ENCODE measurements at regions not wholly inside any gene's neighbourhood (a gene's known extent, or its start where the extent isn't known, plus 50 kb on each side); places are given as distances from the start of the nearest gene placed in this dataset.

DNA sequence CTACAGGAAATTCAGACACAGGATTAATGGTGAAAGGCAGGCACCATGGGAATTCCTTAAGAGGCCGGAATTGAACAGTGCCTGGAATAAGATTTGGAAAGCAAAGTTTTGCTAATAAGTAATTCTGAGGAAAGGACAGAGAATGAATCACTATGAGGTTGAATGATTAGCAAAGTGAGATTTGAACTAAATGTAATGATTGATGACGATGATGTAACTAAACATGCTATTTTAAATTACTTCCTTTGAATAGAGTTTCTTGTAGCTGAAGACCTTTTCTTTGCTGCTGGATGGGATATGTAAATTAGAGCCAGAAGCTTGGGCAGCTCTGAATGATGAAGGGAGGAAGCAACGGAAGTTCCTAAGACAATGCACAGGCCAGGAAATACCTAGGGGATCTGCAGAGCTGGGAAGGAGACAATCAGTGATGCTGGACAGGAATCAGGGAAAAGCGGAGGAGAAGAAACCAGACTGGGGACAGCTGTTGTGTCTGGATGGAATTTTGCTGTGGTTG, 482.0 kb downstream of the PSAT1 start:
- no peak overlapping the region for H3K27ac ChIP-seq (ENCODE audit: low read length)
- DNase-seq (no peak), ATAC-seq (no peak)
- 84% methylated on average over 3 of the region's 4 CpGs for WGBS (ENCODE audit: insufficient coverage)
- intact Hi-C loops (cut with micrococcal nuclease) = no loop called here
- H3K4me3 ChIP-seq (ENCODE audit: low read length) = no peak overlapping the region
- no peaks in the 10 kb centered on the region for H3K4me1 ChIP-seq (ENCODE audit: control insufficient read depth, insufficient read depth, low read length)
- H3K27me3 ChIP-seq (ENCODE audit: control insufficient read depth, insufficient read depth, low read length) = no peaks in the 10 kb centered on the region
- no peaks in the 10 kb centered on the region for H3K27me3 Mint-ChIP-seq (ENCODE audit: low read depth in 2 of 2)
- H3K9me3 Mint-ChIP-seq = peaks cover 0 to 2% of the 10 kb centered on the region in 2 donors
- TF ChIP-seq, protein P1, sequence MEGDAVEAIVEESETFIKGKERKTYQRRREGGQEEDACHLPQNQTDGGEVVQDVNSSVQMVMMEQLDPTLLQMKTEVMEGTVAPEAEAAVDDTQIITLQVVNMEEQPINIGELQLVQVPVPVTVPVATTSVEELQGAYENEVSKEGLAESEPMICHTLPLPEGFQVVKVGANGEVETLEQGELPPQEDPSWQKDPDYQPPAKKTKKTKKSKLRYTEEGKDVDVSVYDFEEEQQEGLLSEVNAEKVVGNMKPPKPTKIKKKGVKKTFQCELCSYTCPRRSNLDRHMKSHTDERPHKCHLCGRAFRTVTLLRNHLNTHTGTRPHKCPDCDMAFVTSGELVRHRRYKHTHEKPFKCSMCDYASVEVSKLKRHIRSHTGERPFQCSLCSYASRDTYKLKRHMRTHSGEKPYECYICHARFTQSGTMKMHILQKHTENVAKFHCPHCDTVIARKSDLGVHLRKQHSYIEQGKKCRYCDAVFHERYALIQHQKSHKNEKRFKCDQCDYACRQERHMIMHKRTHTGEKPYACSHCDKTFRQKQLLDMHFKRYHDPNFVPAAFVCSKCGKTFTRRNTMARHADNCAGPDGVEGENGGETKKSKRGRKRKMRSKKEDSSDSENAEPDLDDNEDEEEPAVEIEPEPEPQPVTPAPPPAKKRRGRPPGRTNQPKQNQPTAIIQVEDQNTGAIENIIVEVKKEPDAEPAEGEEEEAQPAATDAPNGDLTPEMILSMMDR (IDR thresholded peaks at IDR 0.05) = no peak
- no peaks in the 10 kb centered on the region for H3K36me3 Mint-ChIP-seq
- no peak overlapping the region for H3K27ac Mint-ChIP-seq
- no peaks in the 10 kb centered on the region for H3K36me3 ChIP-seq (ENCODE audit: control insufficient read depth, insufficient read depth, low read length)
- no peak overlapping the region for H3K4me3 Mint-ChIP-seq
- H3K9me3 ChIP-seq (ENCODE audit: control insufficient read depth, insufficient read depth, low read length) = no peaks in the 10 kb centered on the region
- H3K4me1 Mint-ChIP-seq = no peaks in the 10 kb centered on the region

- Mint-ChIP-seq H3K27ac (no peak overlapping the region), H3K4me1 (no peaks in the 10 kb centered on the region), H3K4me3 (no peak overlapping the region), H3K9me3 (peaks cover 0 to 2% of the 10 kb centered on the region in 2 donors), H3K27me3 (ENCODE audit: low read depth in 2 of 2) (no peaks in the 10 kb centered on the region), H3K36me3 (no peaks in the 10 kb centered on the region)
- H3K27me3 ChIP-seq (ENCODE audit: control insufficient read depth, insufficient read depth, low read length) = no peaks in the 10 kb centered on the region
- DNase-seq (no peak), ATAC-seq (no peak)
- intact Hi-C loops (cut with micrococcal nuclease) = no loop called here
- no peaks in the 10 kb centered on the region for H3K9me3 ChIP-seq (ENCODE audit: control insufficient read depth, insufficient read depth, low read length)
- H3K4me1 ChIP-seq (ENCODE audit: control insufficient read depth, insufficient read depth, low read length) = no peaks in the 10 kb centered on the region
- H3K36me3 ChIP-seq (ENCODE audit: control insufficient read depth, insufficient read depth, low read length) = no peaks in the 10 kb centered on the region
- no peak overlapping the region for H3K4me3 ChIP-seq (ENCODE audit: low read length)
- H3K27ac ChIP-seq (ENCODE audit: low read length) = no peak overlapping the region
- WGBS (ENCODE audit: insufficient coverage) = 95% methylated on average over 4 of the region's 4 CpGs
- TF ChIP-seq, protein P1 (IDR thresholded peaks at IDR 0.05) = no peak
Observed at GRCh38 chr9:78781681-78782080, 484.8 kb downstream of the PSAT1 start.

DNA sequence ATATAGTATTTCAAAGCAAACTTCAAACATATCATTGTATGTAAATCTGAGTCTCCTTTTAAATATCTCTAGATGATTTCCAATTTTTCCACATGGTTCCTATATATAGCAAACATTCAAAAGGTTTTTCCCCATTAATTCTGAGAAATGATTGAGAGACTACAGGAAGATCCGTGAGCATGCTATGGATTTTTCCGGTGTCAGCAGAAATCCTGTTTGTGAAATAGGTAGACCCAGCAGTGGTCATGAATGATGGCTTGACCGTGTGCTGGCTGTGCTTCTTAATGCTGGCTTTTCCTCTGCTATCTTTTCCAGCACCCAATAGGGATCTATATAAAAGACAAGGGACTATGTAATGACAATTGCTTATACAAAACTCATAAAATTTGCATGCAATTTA, 485.3 kb downstream of the PSAT1 start:
- H3K9me3 ChIP-seq (ENCODE audit: control insufficient read depth, insufficient read depth, low read length) = no peaks in the 10 kb centered on the region
- ATAC-seq (no peak), DNase-seq (no peak)
- no peaks in the 10 kb centered on the region for H3K27me3 Mint-ChIP-seq (ENCODE audit: low read depth in 2 of 2)
- H3K27ac ChIP-seq (ENCODE audit: low read length) = no peak overlapping the region
- no peaks in the 10 kb centered on the region for H3K27me3 ChIP-seq (ENCODE audit: control insufficient read depth, insufficient read depth, low read length)
- H3K9me3 Mint-ChIP-seq = peaks cover 0 to 2% of the 10 kb centered on the region in 2 donors
- no peak overlapping the region for H3K27ac Mint-ChIP-seq
- no peak overlapping the region for H3K4me3 ChIP-seq (ENCODE audit: low read length)
- H3K36me3 Mint-ChIP-seq = no peaks in the 10 kb centered on the region
- H3K4me1 Mint-ChIP-seq = no peaks in the 10 kb centered on the region
- WGBS (ENCODE audit: insufficient coverage) = 89% methylated on average over 2 of the region's 3 CpGs
- intact Hi-C loops (cut with micrococcal nuclease) = no loop called here
- no peaks in the 10 kb centered on the region for H3K36me3 ChIP-seq (ENCODE audit: control insufficient read depth, insufficient read depth, low read length)
- TF ChIP-seq, protein P1 (IDR thresholded peaks at IDR 0.05) = no peak
- no peaks in the 10 kb centered on the region for H3K4me1 ChIP-seq (ENCODE audit: control insufficient read depth, insufficient read depth, low read length)
- no peak overlapping the region for H3K4me3 Mint-ChIP-seq

- intact Hi-C loops (cut with micrococcal nuclease) = no loop called here
- no peaks in the 10 kb centered on the region for H3K9me3 ChIP-seq (ENCODE audit: control insufficient read depth, insufficient read depth, low read length)
- H3K4me1 ChIP-seq (ENCODE audit: control insufficient read depth, insufficient read depth, low read length) = no peaks in the 10 kb centered on the region
- Mint-ChIP-seq H3K9me3 (peaks cover 0 to 2% of the 10 kb centered on the region in 2 donors), H3K27ac (no peak overlapping the region), H3K36me3 (no peaks in the 10 kb centered on the region), H3K27me3 (ENCODE audit: low read depth in 2 of 2) (no peaks in the 10 kb centered on the region), H3K4me1 (no peaks in the 10 kb centered on the region), H3K4me3 (no peak overlapping the region)
- TF ChIP-seq, protein P1 (IDR thresholded peaks at IDR 0.05) = no peak
- no peak for ATAC-seq
- no peak overlapping the region for H3K4me3 ChIP-seq (ENCODE audit: low read length)
- 97% methylated on average over 3 of the region's 3 CpGs for WGBS (ENCODE audit: insufficient coverage)
- no peak for DNase-seq
- H3K27ac ChIP-seq (ENCODE audit: low read length) = no peak overlapping the region
- no peaks in the 10 kb centered on the region for H3K27me3 ChIP-seq (ENCODE audit: control insufficient read depth, insufficient read depth, low read length)
- H3K36me3 ChIP-seq (ENCODE audit: control insufficient read depth, insufficient read depth, low read length) = no peaks in the 10 kb centered on the region
Observed at GRCh38 chr9:78782858-78783257, 485.9 kb downstream of the PSAT1 start.
